ENCODE measurements at regions not wholly inside any gene's neighbourhood (a gene's known extent, or its start where the extent isn't known, plus 50 kb on each side); places are given as distances from the start of the nearest gene placed in this dataset.

GRCh38 chr4:10998846-10999245 lies 314.3 kb upstream of the CLNK start:
- H3K36me3 Mint-ChIP-seq: no peaks in the 10 kb centered on the region
- H3K27me3 ChIP-seq (ENCODE audit: control insufficient read depth, insufficient read depth, low read length): no peaks in the 10 kb centered on the region
- peaks cover 0 to 2% of the 10 kb centered on the region in 2 donors for H3K27me3 Mint-ChIP-seq (ENCODE audit: low read depth in 2 of 2)
- no peaks in the 10 kb centered on the region for H3K36me3 ChIP-seq (ENCODE audit: control insufficient read depth, insufficient read depth, low read length)
- H3K9me3 Mint-ChIP-seq: no peaks in the 10 kb centered on the region
- H3K9me3 ChIP-seq (ENCODE audit: control insufficient read depth, insufficient read depth, low read length): no peaks in the 10 kb centered on the region
- no peak for ATAC-seq
- no peak for TF ChIP-seq CTCF (IDR thresholded peaks at IDR 0.05)
- no peaks in the 10 kb centered on the region for H3K4me1 ChIP-seq (ENCODE audit: control insufficient read depth, insufficient read depth, low read length)
- H3K4me1 Mint-ChIP-seq: no peaks in the 10 kb centered on the region
- no peak overlapping the region for H3K27ac Mint-ChIP-seq
- DNase-seq: no peak
- no peak overlapping the region for H3K4me3 Mint-ChIP-seq
- intact Hi-C loops (cut with micrococcal nuclease): no loop called here
- no peak overlapping the region for H3K4me3 ChIP-seq (ENCODE audit: low read length)
- H3K27ac ChIP-seq (ENCODE audit: low read length): no peak overlapping the region
- WGBS (ENCODE audit: insufficient coverage): 83% methylated on average over 1 of the region's 1 CpG

- WGBS (ENCODE audit: insufficient coverage): 100% methylated on average over 1 of the region's 2 CpGs
- H3K9me3 Mint-ChIP-seq: no peaks in the 10 kb centered on the region
These were observed 300.2 kb upstream of the CLNK start for GRCh38 chr4:10984815-10985214.

GRCh38 chr4:10983885-10984640 lies 299.5 kb upstream of the CLNK start:
- Histone ChIP-seq H3K27ac (ENCODE audit: low read length) (no peak overlapping the region), H3K4me3 (ENCODE audit: low read length) (no peak overlapping the region), H3K9me3 (ENCODE audit: control insufficient read depth, insufficient read depth, low read length) (no peaks in the 10 kb centered on the region), H3K4me1 (ENCODE audit: control insufficient read depth, insufficient read depth, low read length) (peaks cover 3% of the 10 kb centered on the region), H3K27me3 (ENCODE audit: control insufficient read depth, insufficient read depth, low read length) (no peaks in the 10 kb centered on the region), H3K36me3 (ENCODE audit: control insufficient read depth, insufficient read depth, low read length) (no peaks in the 10 kb centered on the region)
- ATAC-seq (no peak), DNase-seq (no peak)
- 87% methylated on average over 9 of the region's 9 CpGs for WGBS (ENCODE audit: insufficient coverage)
- Mint-ChIP-seq H3K4me1 (peaks cover 17 to 18% of the 10 kb centered on the region in 2 donors), H3K4me3 (no peak overlapping the region), H3K27ac (no peak overlapping the region), H3K27me3 (ENCODE audit: low read depth in 2 of 2) (no peaks in the 10 kb centered on the region), H3K9me3 (no peaks in the 10 kb centered on the region), H3K36me3 (no peaks in the 10 kb centered on the region)
- TF ChIP-seq CTCF (IDR thresholded peaks at IDR 0.05): no peak
- intact Hi-C loops (cut with micrococcal nuclease): no loop called here

More at GRCh38 chr4:10984815-10985214, 300.2 kb upstream of the CLNK start:
- Mint-ChIP-seq H3K4me3 (no peak overlapping the region), H3K27ac (no peak overlapping the region), H3K27me3 (ENCODE audit: low read depth in 2 of 2) (no peaks in the 10 kb centered on the region), H3K4me1 (peaks cover 17 to 18% of the 10 kb centered on the region in 2 donors), H3K36me3 (no peaks in the 10 kb centered on the region)
- Histone ChIP-seq H3K4me3 (ENCODE audit: low read length) (no peak overlapping the region), H3K9me3 (ENCODE audit: control insufficient read depth, insufficient read depth, low read length) (no peaks in the 10 kb centered on the region), H3K4me1 (ENCODE audit: control insufficient read depth, insufficient read depth, low read length) (peaks cover 3% of the 10 kb centered on the region), H3K27ac (ENCODE audit: low read length) (no peak overlapping the region), H3K36me3 (ENCODE audit: control insufficient read depth, insufficient read depth, low read length) (no peaks in the 10 kb centered on the region), H3K27me3 (ENCODE audit: control insufficient read depth, insufficient read depth, low read length) (no peaks in the 10 kb centered on the region)
- intact Hi-C loops (cut with micrococcal nuclease): no loop called here
- DNase-seq: no peak
- no peak for ATAC-seq
- TF ChIP-seq CTCF (IDR thresholded peaks at IDR 0.05): no peak

- DNase-seq (peak in 1 of 2 donors; percentile 29), ATAC-seq (peak in 1 of 3 donors; percentile 46)
These were observed 298.7 kb upstream of the CLNK start for GRCh38 chr4:10983268-10983667.

More at GRCh38 chr4:10983268-10983667, 298.7 kb upstream of the CLNK start:
- H3K4me3 ChIP-seq (ENCODE audit: low read length): no peak overlapping the region
- Mint-ChIP-seq H3K9me3 (no peaks in the 10 kb centered on the region), H3K4me3 (no peak overlapping the region), H3K4me1 (peaks cover 17 to 18% of the 10 kb centered on the region in 2 donors), H3K27me3 (ENCODE audit: low read depth in 2 of 2) (no peaks in the 10 kb centered on the region), H3K27ac (no peak overlapping the region), H3K36me3 (no peaks in the 10 kb centered on the region)
- peaks cover 3% of the 10 kb centered on the region for H3K4me1 ChIP-seq (ENCODE audit: control insufficient read depth, insufficient read depth, low read length)
- H3K27me3 ChIP-seq (ENCODE audit: control insufficient read depth, insufficient read depth, low read length): no peaks in the 10 kb centered on the region
- 41% methylated on average over 2 of the region's 2 CpGs for whole genome bisulfite sequencing (ENCODE audit: insufficient coverage)
- no peak for TF ChIP-seq CTCF (IDR thresholded peaks at IDR 0.05)
- H3K36me3 ChIP-seq (ENCODE audit: control insufficient read depth, insufficient read depth, low read length): no peaks in the 10 kb centered on the region
- H3K27ac ChIP-seq (ENCODE audit: low read length): no peak overlapping the region
- H3K9me3 ChIP-seq (ENCODE audit: control insufficient read depth, insufficient read depth, low read length): no peaks in the 10 kb centered on the region
- intact Hi-C loops (cut with micrococcal nuclease): no loop called here
